ENCODE measurements at regions not wholly inside any gene's neighbourhood (a gene's known extent, or its start where the extent isn't known, plus 50 kb on each side); places are given as distances from the start of the nearest gene placed in this dataset.
"Not testable (repeated sequence)": the region's sequence is repeated elsewhere in the genome, so short reads cannot be mapped to it uniquely, and the experiment has no call there.

- TF ChIP-seq CTCF (IDR thresholded peaks at IDR 0.05; ENCODE audit: insufficient read depth, low read length, severe bottlenecking), result no peak
- FAIRE-seq, result no peak
- peak; percentile 50 for DNase-seq (ENCODE audit: low read depth)
- Histone ChIP-seq H3K4me3 (ENCODE audit: low read depth, low read length) (no peak overlapping the region), H3K36me3 (ENCODE audit: control insufficient read depth, insufficient read depth, low read length) (no peaks in the 10 kb centered on the region), H3K27me3 (ENCODE audit: control insufficient read depth, insufficient read depth, low read length) (no peaks in the 10 kb centered on the region)
These were observed 66.1 kb upstream of the SLC13A1 start for GRCh38 chr7:123265853-123266252.

- not testable (repeated sequence) for H3K36me3 ChIP-seq (ENCODE audit: control insufficient read depth, insufficient read depth, low read length); DNase-seq (ENCODE audit: low read depth); FAIRE-seq; H3K27me3 ChIP-seq (ENCODE audit: control insufficient read depth, insufficient read depth, low read length); H3K4me3 ChIP-seq (ENCODE audit: low read depth, low read length)
These were observed 65.1 kb upstream of the SLC13A1 start for GRCh38 chr7:123264820-123265219.

GRCh38 chr7:123260428-123260960 lies 60.7 kb upstream of the SLC13A1 start:
- Histone ChIP-seq H3K36me3 (ENCODE audit: control insufficient read depth, insufficient read depth, low read length) (no peaks in the 10 kb centered on the region), H3K4me3 (ENCODE audit: low read depth, low read length) (no peak overlapping the region), H3K27me3 (ENCODE audit: control insufficient read depth, insufficient read depth, low read length) (no peaks in the 10 kb centered on the region)
- TF ChIP-seq CTCF (IDR thresholded peaks at IDR 0.05; ENCODE audit: insufficient read depth, low read length, severe bottlenecking), result no peak
- DNase-seq (ENCODE audit: low read depth), result peak; percentile 51
- no peak for FAIRE-seq

- no peak for TF ChIP-seq CTCF (IDR thresholded peaks at IDR 0.05; ENCODE audit: insufficient read depth, low read length, severe bottlenecking)
- H3K36me3 ChIP-seq (ENCODE audit: control insufficient read depth, insufficient read depth, low read length), result no peaks in the 10 kb centered on the region
These were observed 60.0 kb upstream of the SLC13A1 start for GRCh38 chr7:123259759-123260158.

More at GRCh38 chr7:123259759-123260158, 60.0 kb upstream of the SLC13A1 start:
- DNase-seq (ENCODE audit: low read depth) (no peak), FAIRE-seq (no peak)
- no peak overlapping the region for H3K4me3 ChIP-seq (ENCODE audit: low read depth, low read length)
- H3K27me3 ChIP-seq (ENCODE audit: control insufficient read depth, insufficient read depth, low read length), result no peaks in the 10 kb centered on the region
